Hepatocyte (in vitro differentiated cells): ENCODE measurements at regions not wholly inside any gene's neighbourhood (a gene's known extent, or its start where the extent isn't known, plus 50 kb on each side); places are given as distances from the start of the nearest gene placed in this dataset.

Experiments
- EZH2 ChIP-seq: fragments of 200-600 bp; sonication (generic); IDR thresholded peaks from 2 replicates; pipeline ENCODE4 v1.6.1; 2016; ENCODE audit warnings: antibody characterized with exemption, mild to moderate bottlenecking, borderline replicate concordance
- EZH2phosphoT487 ChIP-seq: fragments of 200-600 bp; sonication (generic); IDR thresholded peaks from one replicate; pipeline ENCODE4 v1.6.1; 2018; ENCODE audit warnings: antibody characterized with exemption, mild to moderate bottlenecking, low read depth, moderate library complexity; ENCODE audit not compliant: unreplicated experiment, severe bottlenecking
- TF ChIP-seq, protein P1 (sequence below): fragments of 200-600 bp; sonication (generic); IDR thresholded peaks from 2 replicates; pipeline ENCODE4 v1.5.1; 2016; ENCODE audit warnings: antibody characterized with exemption, mild to moderate bottlenecking; ENCODE audit not compliant: poor library complexity

DNA sequence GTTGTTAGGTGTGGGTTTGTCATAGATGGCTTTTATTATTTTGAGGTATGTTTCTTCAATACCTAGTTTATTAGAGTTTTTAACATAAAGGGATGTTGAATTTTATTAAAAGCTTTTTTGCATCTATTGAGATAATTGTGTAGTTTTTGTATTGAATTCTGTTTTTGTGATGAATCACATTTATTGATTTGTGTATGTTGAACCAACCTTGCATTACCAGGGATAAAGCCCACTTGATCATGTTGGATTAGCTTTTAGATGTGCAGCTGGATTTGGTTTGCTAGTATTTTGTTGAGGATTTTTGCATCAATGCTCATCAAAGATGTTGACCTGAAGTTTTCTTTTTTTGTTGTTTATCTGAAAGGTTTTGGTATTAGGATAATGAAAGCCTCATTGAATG is 328.2 kb downstream of the ADCYAP1 start:
- TF ChIP-seq, protein P1, sequence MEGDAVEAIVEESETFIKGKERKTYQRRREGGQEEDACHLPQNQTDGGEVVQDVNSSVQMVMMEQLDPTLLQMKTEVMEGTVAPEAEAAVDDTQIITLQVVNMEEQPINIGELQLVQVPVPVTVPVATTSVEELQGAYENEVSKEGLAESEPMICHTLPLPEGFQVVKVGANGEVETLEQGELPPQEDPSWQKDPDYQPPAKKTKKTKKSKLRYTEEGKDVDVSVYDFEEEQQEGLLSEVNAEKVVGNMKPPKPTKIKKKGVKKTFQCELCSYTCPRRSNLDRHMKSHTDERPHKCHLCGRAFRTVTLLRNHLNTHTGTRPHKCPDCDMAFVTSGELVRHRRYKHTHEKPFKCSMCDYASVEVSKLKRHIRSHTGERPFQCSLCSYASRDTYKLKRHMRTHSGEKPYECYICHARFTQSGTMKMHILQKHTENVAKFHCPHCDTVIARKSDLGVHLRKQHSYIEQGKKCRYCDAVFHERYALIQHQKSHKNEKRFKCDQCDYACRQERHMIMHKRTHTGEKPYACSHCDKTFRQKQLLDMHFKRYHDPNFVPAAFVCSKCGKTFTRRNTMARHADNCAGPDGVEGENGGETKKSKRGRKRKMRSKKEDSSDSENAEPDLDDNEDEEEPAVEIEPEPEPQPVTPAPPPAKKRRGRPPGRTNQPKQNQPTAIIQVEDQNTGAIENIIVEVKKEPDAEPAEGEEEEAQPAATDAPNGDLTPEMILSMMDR: no peak
- TF ChIP-seq EZH2 (no peak), EZH2phosphoT487 (no peak)
